HUDEP-2 (cell line): ENCODE measurements at regions not wholly inside any gene's neighbourhood (a gene's known extent, or its start where the extent isn't known, plus 50 kb on each side); places are given as distances from the start of the nearest gene placed in this dataset.
"Not testable (repeated sequence)": the region's sequence is repeated elsewhere in the genome, so short reads cannot be mapped to it uniquely, and the experiment has no call there.

Experiments used
- DNase-seq, 76 experiments: peaks; one replicate each; lab custom pipeline; 2025; ENCODE audit not compliant: unreplicated experiment in 76 of 76; lab: John Stamatoyannopoulos, UW

GRCh38 chr18:76611750-76612045 lies 116.7 kb upstream of the ZNF516 start:
- DNase-seq = not testable (repeated sequence)

- no peak for DNase-seq
Observed at GRCh38 chr18:76610933-76611749, 116.1 kb upstream of the ZNF516 start.

GRCh38 chr18:76610012-76610411 lies 115.0 kb upstream of the ZNF516 start:
- no peak for DNase-seq

- no peak for DNase-seq
Observed at GRCh38 chr18:76605341-76605929, 110.4 kb upstream of the ZNF516 start.

- no peak for DNase-seq
Observed at GRCh38 chr18:76604935-76605240, 109.8 kb upstream of the ZNF516 start.

GRCh38 chr18:76604108-76604934 lies 109.3 kb upstream of the ZNF516 start:
- DNase-seq = no peak

- no peak for DNase-seq
Observed at GRCh38 chr18:76602191-76602590, 107.1 kb upstream of the ZNF516 start.

- DNase-seq = not testable (repeated sequence)
Observed at GRCh38 chr18:76600076-76600475, 105.0 kb upstream of the ZNF516 start.

- DNase-seq = no peak
Observed at GRCh38 chr18:76594966-76595365, 99.9 kb upstream of the ZNF516 start.

- DNase-seq = no peak
Observed at GRCh38 chr18:76593843-76594242, 98.8 kb upstream of the ZNF516 start.

- DNase-seq = no peak
Observed at GRCh38 chr18:76592981-76593381, 97.9 kb upstream of the ZNF516 start.

GRCh38 chr18:76592096-76592495 lies 97.1 kb upstream of the ZNF516 start:
- DNase-seq = no peak

- no peak for DNase-seq
Observed at GRCh38 chr18:76589866-76590265, 94.8 kb upstream of the ZNF516 start.

- no peak for DNase-seq
Observed at GRCh38 chr18:76589316-76589715, 94.3 kb upstream of the ZNF516 start.

- no peak for DNase-seq
Observed at GRCh38 chr18:76588601-76589226, 93.7 kb upstream of the ZNF516 start.

- no peak for DNase-seq
Observed at GRCh38 chr18:76587879-76588271, 92.8 kb upstream of the ZNF516 start.

- no peak for DNase-seq
Observed at GRCh38 chr18:76587147-76587878, 92.3 kb upstream of the ZNF516 start.

GRCh38 chr18:76584414-76585310 lies 89.6 kb upstream of the ZNF516 start:
- no peak for DNase-seq

GRCh38 chr18:76581261-76581660 lies 86.2 kb upstream of the ZNF516 start:
- no peak for DNase-seq
